ENCODE measurements at regions not wholly inside any gene's neighbourhood (a gene's known extent, or its start where the extent isn't known, plus 50 kb on each side); places are given as distances from the start of the nearest gene placed in this dataset.

- no peak for DNase-seq
These were observed 54.5 kb upstream of the ANKFN1 start for GRCh38 chr17:56098746-56099145.

- no peak for DNase-seq
These were observed 53.6 kb upstream of the ANKFN1 start for GRCh38 chr17:56099649-56100048.

Data from COR-L47 (cell line).